Lower leg skin (tissue), 4 donors: ENCODE measurements at regions not wholly inside any gene's neighbourhood (a gene's known extent, or its start where the extent isn't known, plus 50 kb on each side); places are given as distances from the start of the nearest gene placed in this dataset.

Source experiments
- DNase-seq, 2 donors: peaks; one replicate each; pipeline ENCODE4 v3.0.0-alpha.2; 2019; ENCODE audit warnings: low spot score in 2 of 2
- H3K4me3 ChIP-seq: fragments of 200-600 bp; sonication (generic); 2 replicates; pipeline ENCODE4 v1.5.1; 2017; ENCODE audit warnings: mild to moderate bottlenecking, low read depth; ENCODE audit not compliant: poor library complexity, severe bottlenecking
- CTCF ChIP-seq, 3 donors: fragments of 450-650 bp; IDR thresholded peaks; one replicate each; pipeline ENCODE4 v1.5.1; 2016; ENCODE audit warnings: antibody characterized with exemption in 3 of 3, mild to moderate bottlenecking in 3 of 3, moderate library complexity in 2 of 3
- POLR2A ChIP-seq, 2 donors: fragments of 450-650 bp; IDR thresholded peaks; one replicate each; pipeline ENCODE4 v1.6.1; 2016 to 2017; ENCODE audit warnings: antibody characterized with exemption in 2 of 2, mild to moderate bottlenecking in 1 of 2, moderate library complexity in 1 of 2
- WGBS, 2 donors: methylation state at CpG; one replicate each; pipeline ENCODE4 v1.1.5; 2018; 5-methylcytosine and 5-hydroxymethylcytosine counted together
- intact Hi-C: fragments of 100-400 bp; cut with DNase I; formaldehyde crosslinking; loops from one replicate; pipeline ENCODE4 v1.15.0; 2023; ENCODE audit warnings: low total_unique reads

GRCh38 chr5:111853748-111854147 is 96.8 kb upstream of the NREP start:
- DNase-seq, result no peak
- H3K4me3 ChIP-seq, result no peak overlapping the region
- TF ChIP-seq CTCF (IDR thresholded peaks at IDR 0.05) (no peak), POLR2A (IDR thresholded peaks at IDR 0.05) (no peak)
- 55 to 71% methylated on average over 3 of the region's 3 CpGs for WGBS, 2 donors
- intact Hi-C loops, result no loop called here

GRCh38 chr5:111851631-111852548 is 94.9 kb upstream of the NREP start:
- intact Hi-C loops, result no loop called here
- no peak for TF ChIP-seq POLR2A (IDR thresholded peaks at IDR 0.05)
- TF ChIP-seq CTCF (IDR thresholded peaks at IDR 0.05), result no peak
- no peak for DNase-seq
- H3K4me3 ChIP-seq, result no peak overlapping the region
- WGBS, 2 donors, result 80 to 84% methylated on average over 4 of the region's 4 CpGs

GRCh38 chr5:111848476-111848875 is 91.5 kb upstream of the NREP start:
- no peak for DNase-seq
- intact Hi-C loops, result no loop called here
- no peak overlapping the region for H3K4me3 ChIP-seq
- TF ChIP-seq CTCF (IDR thresholded peaks at IDR 0.05), result no peak
- TF ChIP-seq POLR2A (IDR thresholded peaks at IDR 0.05), result no peak
- 38 to 57% methylated on average over 3 of the region's 3 CpGs for WGBS, 2 donors

- intact Hi-C loops, result no loop called here
Observed at GRCh38 chr5:111847052-111847925, 90.3 kb upstream of the NREP start.

More at GRCh38 chr5:111847052-111847925, 90.3 kb upstream of the NREP start:
- no peak overlapping the region for H3K4me3 ChIP-seq
- WGBS, 2 donors, result 87 to 95% methylated on average over 3 of the region's 3 CpGs
- no peak for TF ChIP-seq POLR2A (IDR thresholded peaks at IDR 0.05)
- no peak for TF ChIP-seq CTCF (IDR thresholded peaks at IDR 0.05)
- no peak for DNase-seq
